Vagina (tissue), 2 donors: ENCODE measurements at regions not wholly inside any gene's neighbourhood (a gene's known extent, or its start where the extent isn't known, plus 50 kb on each side); places are given as distances from the start of the nearest gene placed in this dataset.

Source experiments
- DNase-seq, 2 donors: peaks; one replicate each; pipeline ENCODE4 v3.0.0-alpha.2; 2017; ENCODE audit errors: extremely low spot score in 2 of 2
- H3K27ac ChIP-seq: fragments of 200-600 bp; sonication (generic); one replicate; pipeline ENCODE4 v1.5.1; 2019
- H3K27me3 ChIP-seq: fragments of 200-600 bp; sonication (generic); one replicate; pipeline ENCODE4 v1.5.1; 2019
- H3K36me3 ChIP-seq, 2 donors: fragments of 200-600 bp; sonication (generic); one replicate each; pipeline ENCODE4 v1.5.1; 2017 to 2019
- H3K4me1 ChIP-seq: fragments of 200-600 bp; sonication (generic); one replicate; pipeline ENCODE4 v1.5.1; 2019
- H3K4me3 ChIP-seq, 2 donors: fragments of 200-600 bp; sonication (generic); 1 replicate in 1 of 2; 2 replicates in 1 of 2; pipeline ENCODE4 v1.5.1; 2016 to 2019
- H3K9me3 ChIP-seq: fragments of 200-600 bp; sonication (generic); one replicate; pipeline ENCODE4 v1.5.1; 2019
- CTCF ChIP-seq, 3 experiments: fragments of 450-650 bp in 2 of 3; fragments of 200-600 bp in 1 of 3; sonication (generic) in 1 of 3; IDR thresholded peaks; one replicate each; pipeline ENCODE4 v1.5.1; 2017 to 2019; ENCODE audit warnings: antibody characterized with exemption in 3 of 3, mild to moderate bottlenecking in 2 of 3, moderate library complexity in 2 of 3
- POLR2A ChIP-seq, 2 donors: fragments of 450-650 bp; IDR thresholded peaks; one replicate each; pipeline ENCODE4 v1.6.1; 2017; ENCODE audit warnings: antibody characterized with exemption in 2 of 2, mild to moderate bottlenecking in 2 of 2, moderate library complexity in 2 of 2
- POLR2AphosphoS5 ChIP-seq, 2 donors: sonication (generic); formaldehyde crosslinking; IDR thresholded peaks; one replicate each; pipeline ENCODE4 v1.9.0; 2017; ENCODE audit warnings: antibody characterized with exemption in 2 of 2, mild to moderate bottlenecking in 2 of 2, low read depth in 1 of 2; ENCODE audit not compliant: insufficient read depth in 1 of 2
- intact Hi-C: fragments of 100-400 bp; cut with DNase I; formaldehyde crosslinking; loops from one replicate; pipeline ENCODE4 v1.15.1; 2023

- intact Hi-C loops, result no loop called here
These were observed 70.2 kb upstream of the EGLN3 start for GRCh38 chr14:34021096-34021495.

GRCh38 chr14:34020014-34020413 lies 69.1 kb upstream of the EGLN3 start:
- Histone ChIP-seq H3K27me3 (no peaks in the 10 kb centered on the region), H3K36me3 (no peaks in the 10 kb centered on the region), H3K9me3 (no peaks in the 10 kb centered on the region), H3K4me3 (no peak overlapping the region), H3K4me1 (no peaks in the 10 kb centered on the region), H3K27ac (no peak overlapping the region)
- intact Hi-C loops, result no loop called here
- no peak for DNase-seq
- no peak for TF ChIP-seq CTCF (IDR thresholded peaks at IDR 0.05)
- TF ChIP-seq POLR2AphosphoS5 (IDR thresholded peaks at IDR 0.05; ENCODE audit: insufficient read depth in 1 of 2, low read depth in 1 of 2), result no peak
- no peak for TF ChIP-seq POLR2A (IDR thresholded peaks at IDR 0.05)

More at GRCh38 chr14:34021096-34021495, 70.2 kb upstream of the EGLN3 start:
- Histone ChIP-seq H3K27ac (no peak overlapping the region), H3K36me3 (no peaks in the 10 kb centered on the region), H3K9me3 (no peaks in the 10 kb centered on the region), H3K4me3 (no peak overlapping the region), H3K4me1 (no peaks in the 10 kb centered on the region), H3K27me3 (no peaks in the 10 kb centered on the region)
- DNase-seq, result no peak
- no peak for TF ChIP-seq POLR2AphosphoS5 (IDR thresholded peaks at IDR 0.05; ENCODE audit: insufficient read depth in 1 of 2, low read depth in 1 of 2)
- no peak for TF ChIP-seq CTCF (IDR thresholded peaks at IDR 0.05)
- no peak for TF ChIP-seq POLR2A (IDR thresholded peaks at IDR 0.05)

GRCh38 chr14:34018564-34019244 lies 67.8 kb upstream of the EGLN3 start:
- no peaks in the 10 kb centered on the region for H3K36me3 ChIP-seq
- H3K27me3 ChIP-seq, result no peaks in the 10 kb centered on the region
- no peak overlapping the region for H3K4me3 ChIP-seq
- no peak overlapping the region for H3K27ac ChIP-seq
- no peak for DNase-seq
- no peaks in the 10 kb centered on the region for H3K9me3 ChIP-seq
- no peak for TF ChIP-seq CTCF (IDR thresholded peaks at IDR 0.05)
- no peak for TF ChIP-seq POLR2AphosphoS5 (IDR thresholded peaks at IDR 0.05; ENCODE audit: insufficient read depth in 1 of 2, low read depth in 1 of 2)
- TF ChIP-seq POLR2A (IDR thresholded peaks at IDR 0.05), result no peak
- intact Hi-C loops, result no loop called here
- no peaks in the 10 kb centered on the region for H3K4me1 ChIP-seq

- DNase-seq, result no peak
- H3K4me1 ChIP-seq, result no peaks in the 10 kb centered on the region
- intact Hi-C loops, result no loop called here
- H3K36me3 ChIP-seq, result no peaks in the 10 kb centered on the region
- no peaks in the 10 kb centered on the region for H3K9me3 ChIP-seq
- no peak overlapping the region for H3K4me3 ChIP-seq
- H3K27me3 ChIP-seq, result no peaks in the 10 kb centered on the region
- TF ChIP-seq POLR2AphosphoS5 (IDR thresholded peaks at IDR 0.05; ENCODE audit: insufficient read depth in 1 of 2, low read depth in 1 of 2), result no peak
- no peak for TF ChIP-seq POLR2A (IDR thresholded peaks at IDR 0.05)
- no peak for TF ChIP-seq CTCF (IDR thresholded peaks at IDR 0.05)
- H3K27ac ChIP-seq, result no peak overlapping the region
These were observed 67.3 kb upstream of the EGLN3 start for GRCh38 chr14:34018125-34018524.

GRCh38 chr14:34015383-34015782 lies 64.5 kb upstream of the EGLN3 start:
- Histone ChIP-seq H3K27ac (no peak overlapping the region), H3K4me1 (no peaks in the 10 kb centered on the region), H3K4me3 (no peak overlapping the region), H3K9me3 (no peaks in the 10 kb centered on the region), H3K36me3 (no peaks in the 10 kb centered on the region), H3K27me3 (no peaks in the 10 kb centered on the region)
- DNase-seq, result no peak
- TF ChIP-seq POLR2AphosphoS5 (IDR thresholded peaks at IDR 0.05; ENCODE audit: insufficient read depth in 1 of 2, low read depth in 1 of 2), result no peak
- TF ChIP-seq POLR2A (IDR thresholded peaks at IDR 0.05), result no peak
- no peak for TF ChIP-seq CTCF (IDR thresholded peaks at IDR 0.05)
- intact Hi-C loops, result no loop called here
